SK-N-SH (cell line): ENCODE measurements at regions not wholly inside any gene's neighbourhood (a gene's known extent, or its start where the extent isn't known, plus 50 kb on each side); places are given as distances from the start of the nearest gene placed in this dataset.

ENCODE experiments used
- CTCF ChIA-PET: fragments of 300-600, 350-600 bp; formaldehyde crosslinking; extraction: SDS; loops from one replicate; lab custom pipeline; 2021; lab: Yijun Ruan, JAX
- POLR2A ChIA-PET: fragments of 350-600 bp; sonication (Branson Sonifier 250); formaldehyde crosslinking; extraction: SDS; loops from one replicate; lab custom pipeline; 2020; ENCODE audit warnings: antibody characterized with exemption, inconsistent platforms; lab: Yijun Ruan, JAX
- DNase-seq: peaks from one replicate; pipeline ENCODE4 v3.0.0; 2012
- H2AFZ ChIP-seq: fragments of 200-600 bp; sonication (generic); 2 replicates; pipeline ENCODE4 v1.8.1; 2016; ENCODE audit warnings: antibody characterized with exemption, mild to moderate bottlenecking, low read depth
- H3F3A ChIP-seq: fragments of 200-600 bp; sonication (generic); replicated peaks from 2 replicates; pipeline ENCODE3; 2016; ENCODE audit warnings: antibody characterized with exemption, mild to moderate bottlenecking; ENCODE audit not compliant: insufficient read depth
- H3K27ac ChIP-seq, 2 experiments: fragments of 200-500 bp in 1 of 2; fragments of 200-600 bp in 1 of 2; sonication (Bioruptor generic) in 1 of 2; sonication (generic), shearing (Covaris generic) in 1 of 2; 2 replicates each; pipeline versions ENCODE4 v1.5.1 to v1.6.1; 2014 to 2016; ENCODE audit warnings: low read depth in 2 of 2, inconsistent platforms in 1 of 2, low read length in 1 of 2, mild to moderate bottlenecking in 1 of 2, mixed read lengths in 1 of 2
- H3K27me3 ChIP-seq: fragments of 200-600 bp; sonication (generic), shearing (Covaris generic); 2 replicates; pipeline ENCODE4 v1.6.1; 2016; ENCODE audit warnings: mixed run types; ENCODE audit not compliant: insufficient read depth
- H3K36me3 ChIP-seq, 2 experiments: fragments of 200-500 bp in 1 of 2; fragments of 200-600 bp in 1 of 2; sonication (Bioruptor generic) in 1 of 2; sonication (generic) in 1 of 2; replicated peaks in 1 of 2; 2 replicates each; pipeline versions ENCODE3 to v1.5.1; 2014 to 2016; ENCODE audit warnings: low read length in 1 of 2, mild to moderate bottlenecking in 1 of 2; ENCODE audit not compliant: insufficient read depth in 2 of 2, control insufficient read depth in 1 of 2
- H3K4me1 ChIP-seq, 2 experiments: fragments of 200-500 bp in 1 of 2; fragments of 200-600 bp in 1 of 2; sonication (Bioruptor generic) in 1 of 2; sonication (generic), shearing (Covaris generic) in 1 of 2; 2 replicates each; pipeline versions ENCODE4 v1.5.1 to v1.6.1; 2014 to 2016; ENCODE audit warnings: low read depth in 1 of 2, low read length in 1 of 2, mixed run types in 1 of 2; ENCODE audit not compliant: insufficient read depth in 2 of 2, control insufficient read depth in 1 of 2
- H3K4me2 ChIP-seq: fragments of 200-600 bp; sonication (generic), shearing (Covaris generic); 2 replicates; pipeline ENCODE4 v1.6.1; 2017; ENCODE audit warnings: mixed run types
- H3K4me3 ChIP-seq, 2 experiments: fragments of 200-500 bp in 1 of 2; fragments of 200-600 bp in 1 of 2; sonication (Bioruptor generic) in 1 of 2; sonication (generic), shearing (Covaris generic) in 1 of 2; 2 replicates each; pipeline versions ENCODE4 v1.5.1 to v1.8.1; 2014 to 2016; ENCODE audit warnings: low read depth in 2 of 2, inconsistent platforms in 1 of 2, low read length in 1 of 2, mild to moderate bottlenecking in 1 of 2, mixed read lengths in 1 of 2, moderate library complexity in 1 of 2
- H3K79me2 ChIP-seq: fragments of 200-600 bp; sonication (generic); 2 replicates; pipeline ENCODE4 v1.8.1; 2017; ENCODE audit warnings: mild to moderate bottlenecking; ENCODE audit not compliant: insufficient read depth
- H3K9ac ChIP-seq: fragments of 200-600 bp; sonication (generic); 2 replicates; pipeline ENCODE4 v1.6.1; 2017; ENCODE audit warnings: mixed run types
- H3K9me2 ChIP-seq: fragments of 200-600 bp; sonication (generic); 2 replicates; pipeline ENCODE4 v1.6.1; 2017; ENCODE audit warnings: mixed run types
- H3K9me3 ChIP-seq: fragments of 200-600 bp; sonication (generic); 2 replicates; pipeline ENCODE4 v1.6.1; 2017; ENCODE audit warnings: mixed run types, mild to moderate bottlenecking, moderate library complexity
- H4K20me1 ChIP-seq: fragments of 200-600 bp; sonication (generic); 2 replicates; pipeline ENCODE4 v1.6.1; 2017; ENCODE audit warnings: mild to moderate bottlenecking, mixed run types; ENCODE audit not compliant: insufficient read depth
- CHD2 ChIP-seq: fragments of 150-350 bp; IDR thresholded peaks from 2 replicates; pipeline ENCODE4 v1.6.1; 2018; ENCODE audit warnings: low read length; ENCODE audit not compliant: partially characterized antibody
- EP300 ChIP-seq, 2 experiments: IDR thresholded peaks; 2 replicates each; pipeline versions ENCODE4 v1.4.0 to v1.6.1; 2012; ENCODE audit warnings: borderline replicate concordance in 1 of 2, low read depth in 1 of 2, low read length in 1 of 2
- EZH2phosphoT487 ChIP-seq: fragments of 200-600 bp; sonication (generic); IDR thresholded peaks from 2 replicates; pipeline ENCODE4 v1.6.1; 2017; ENCODE audit warnings: low read depth, mixed run types, mild to moderate bottlenecking, antibody characterized with exemption, moderate library complexity, borderline replicate concordance
- FOXM1 ChIP-seq: IDR thresholded peaks from 2 replicates; pipeline ENCODE4 v1.4.0; 2012; ENCODE audit warnings: low read depth, mild to moderate bottlenecking
- GABPA ChIP-seq: IDR thresholded peaks from 2 replicates; pipeline ENCODE4 v1.4.0; 2012; ENCODE audit warnings: low read depth, mild to moderate bottlenecking
- GATA2 ChIP-seq: sonication (generic); formaldehyde crosslinking; IDR thresholded peaks from 2 replicates; pipeline ENCODE4 v1.5.0; 2020; ENCODE audit warnings: mild to moderate bottlenecking, missing genetic modification reagents
- IRF3 ChIP-seq: fragments of 150-350 bp; IDR thresholded peaks from 2 replicates; pipeline ENCODE4 v1.6.1; 2016; ENCODE audit warnings: mild to moderate bottlenecking, low read depth, low read length
- MAX ChIP-seq: IDR thresholded peaks from 2 replicates; pipeline ENCODE4 v1.4.0; 2012; ENCODE audit warnings: low read depth
- MEF2A ChIP-seq: IDR thresholded peaks from 2 replicates; pipeline ENCODE4 v1.4.0; 2012; ENCODE audit warnings: low read depth, borderline replicate concordance
- MXI1 ChIP-seq: IDR thresholded peaks from 2 replicates; pipeline ENCODE4 v1.6.1; 2012; ENCODE audit warnings: mild to moderate bottlenecking, low read depth, low read length, improper control_type of control experiment
- NRF1 ChIP-seq: IDR thresholded peaks from 2 replicates; pipeline ENCODE4 v1.6.1; 2012; ENCODE audit warnings: low read depth, mild to moderate bottlenecking, low read length
- POLR2AphosphoS5 ChIP-seq: IDR thresholded peaks from 2 replicates; pipeline ENCODE4 v1.6.1; 2012; ENCODE audit warnings: low read depth, low read length
- REST ChIP-seq: IDR thresholded peaks from 2 replicates; pipeline ENCODE4 v1.6.1; 2012; ENCODE audit warnings: mild to moderate bottlenecking, low read depth, low read length, moderate library complexity
- RFX5 ChIP-seq: IDR thresholded peaks from 2 replicates; pipeline ENCODE4 v1.6.1; 2012; ENCODE audit warnings: mild to moderate bottlenecking, improper control_type of control experiment, low read length
- SIN3A ChIP-seq: IDR thresholded peaks from 2 replicates; pipeline ENCODE4 v1.6.1; 2012; ENCODE audit warnings: low read depth, mild to moderate bottlenecking, low read length, moderate library complexity, borderline replicate concordance
- SMC3 ChIP-seq: IDR thresholded peaks from 2 replicates; pipeline ENCODE4 v1.6.1; 2012; ENCODE audit warnings: low read depth, low read length, improper control_type of control experiment
- TEAD4 ChIP-seq: IDR thresholded peaks from 2 replicates; pipeline ENCODE4 v1.4.0; 2012; ENCODE audit warnings: mild to moderate bottlenecking, borderline replicate concordance; ENCODE audit not compliant: insufficient read depth
- YY1 ChIP-seq: IDR thresholded peaks from 2 replicates; pipeline ENCODE4 v1.4.0; 2012; ENCODE audit warnings: low read depth, mild to moderate bottlenecking
- TF ChIP-seq, protein P1 (sequence below): fragments of 150-350 bp; IDR thresholded peaks from 2 replicates; pipeline ENCODE4 v1.6.1; 2017; ENCODE audit warnings: antibody characterized with exemption, low read length, low read depth, borderline replicate concordance

DNA sequence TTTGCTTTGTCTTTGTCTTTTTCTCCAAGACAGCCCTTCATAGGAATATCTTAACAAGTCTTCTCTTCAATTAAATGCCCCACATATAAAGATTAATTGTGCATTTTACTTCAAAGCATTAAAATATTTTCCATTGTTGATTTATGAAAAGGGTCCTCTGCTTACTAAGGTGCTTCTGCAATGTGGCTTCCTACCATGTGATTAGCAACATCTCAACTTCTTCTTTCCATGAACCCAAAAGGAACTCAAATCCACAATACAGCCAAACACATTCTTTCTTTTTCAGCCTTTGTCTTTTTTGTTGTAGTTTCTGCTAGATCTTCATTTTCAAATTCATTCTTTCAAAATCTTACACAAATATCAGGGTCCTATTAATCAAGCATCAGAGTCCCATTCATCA, 309.2 kb downstream of the NSUN3 start:
- Histone ChIP-seq H3K4me3 (no peak overlapping the region), H3K27me3 (no peaks in the 10 kb centered on the region), H3K4me2 (no peak overlapping the region), H3K9ac (no peak overlapping the region), H3K4me1 (no peaks in the 10 kb centered on the region)
- DNase-seq, result no peak
- TF ChIP-seq REST, result no peak
- TF ChIP-seq GABPA, result no peak
- no peak for TF ChIP-seq FOXM1
- no peak for TF ChIP-seq MEF2A
- TF ChIP-seq NRF1, result no peak
- no peak for TF ChIP-seq MXI1
- TF ChIP-seq CHD2, result no peak
- no peak for TF ChIP-seq EZH2phosphoT487
- TF ChIP-seq IRF3, result no peak
- TF ChIP-seq, protein P1, sequence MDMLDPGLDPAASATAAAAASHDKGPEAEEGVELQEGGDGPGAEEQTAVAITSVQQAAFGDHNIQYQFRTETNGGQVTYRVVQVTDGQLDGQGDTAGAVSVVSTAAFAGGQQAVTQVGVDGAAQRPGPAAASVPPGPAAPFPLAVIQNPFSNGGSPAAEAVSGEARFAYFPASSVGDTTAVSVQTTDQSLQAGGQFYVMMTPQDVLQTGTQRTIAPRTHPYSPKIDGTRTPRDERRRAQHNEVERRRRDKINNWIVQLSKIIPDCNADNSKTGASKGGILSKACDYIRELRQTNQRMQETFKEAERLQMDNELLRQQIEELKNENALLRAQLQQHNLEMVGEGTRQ, result no peak
- no peak for TF ChIP-seq GATA2 (CRISPR knock-in tag)
- no peak for TF ChIP-seq SIN3A
- TF ChIP-seq, all 33 proteins: peak for 0
- ChIA-PET POLR2A (no interaction called here), CTCF (no interaction called here)
- H3K36me3 ChIP-seq, result no peaks in the 10 kb centered on the region
- no peak overlapping the region for H3K27ac ChIP-seq
- H3K9me2 ChIP-seq, result no peaks in the 10 kb centered on the region
- peaks cover 3% of the 10 kb centered on the region for H3F3A ChIP-seq
- H4K20me1 ChIP-seq, result no peaks in the 10 kb centered on the region
- H3K9me3 ChIP-seq, result no peaks in the 10 kb centered on the region
- H3K79me2 ChIP-seq, result no peaks in the 10 kb centered on the region
- no peak overlapping the region for H2AFZ ChIP-seq

- TF ChIP-seq SMC3 (no peak), MXI1 (no peak), IRF3 (no peak), RFX5 (no peak), EP300 (IDR thresholded peaks at IDR 0.05; ENCODE audit: borderline replicate concordance in 1 of 2, low read depth in 1 of 2, low read length in 1 of 2) (no peak), TEAD4 (no peak), YY1 (no peak), MAX (no peak), SIN3A (no peak), NRF1 (no peak), POLR2AphosphoS5 (no peak), MEF2A (no peak), GATA2 (CRISPR knock-in tag) (no peak)
- Histone ChIP-seq H3K4me1 (no peaks in the 10 kb centered on the region), H4K20me1 (no peaks in the 10 kb centered on the region), H3K79me2 (no peaks in the 10 kb centered on the region), H3K27me3 (no peaks in the 10 kb centered on the region), H3K4me3 (no peak overlapping the region), H3K36me3 (no peaks in the 10 kb centered on the region), H3K9me2 (no peaks in the 10 kb centered on the region), H3K9ac (no peak overlapping the region), H3F3A (peaks cover 3% of the 10 kb centered on the region), H3K27ac (no peak overlapping the region), H3K4me2 (no peak overlapping the region), H2AFZ (no peak overlapping the region), H3K9me3 (no peaks in the 10 kb centered on the region)
- POLR2A ChIA-PET, result no interaction called here
- CTCF ChIA-PET, result interaction anchor here (1.2 kb wide), 1 partner anchor 489 kb away, joined by 3 read pairs; no protein-coding TSS in a partner anchor
- no peak for DNase-seq
Measured at GRCh38 chr3:94373456-94373855, 310.6 kb downstream of the NSUN3 start.
